H1 (cell line): ENCODE measurements at regions not wholly inside any gene's neighbourhood (a gene's known extent, or its start where the extent isn't known, plus 50 kb on each side); places are given as distances from the start of the nearest gene placed in this dataset.

ENCODE experiments used
- CTCF ChIA-PET: fragments of 300-600 bp; sonication (Branson Sonifier 250); formaldehyde crosslinking; loops from one replicate; lab custom pipeline; 2021; ENCODE audit not compliant: partially characterized antibody; lab: Charles Lee
- POLR2A ChIA-PET: fragments of 300-600 bp; sonication (Branson Sonifier 250); formaldehyde crosslinking; loops from one replicate; lab custom pipeline; 2021; ENCODE audit warnings: inconsistent platforms; ENCODE audit not compliant: partially characterized antibody; lab: Charles Lee
- DNase-seq, 2 experiments: peaks; one replicate each; pipeline versions ENCODE4 v3.0.0 to v3.0.0-alpha.2; 2010 to 2022; ENCODE audit warnings: low spot score in 2 of 2, low read depth in 1 of 2, mixed read lengths in 1 of 2
- FAIRE-seq: peaks from 2 replicates; lab custom pipeline; 2011; peaks lifted over from hg19 to GRCh38; lab: Jason Lieb, UNC
- H2AFZ ChIP-seq: 2 replicates; pipeline ENCODE4 v1.8.1; 2012; ENCODE audit warnings: low read length, inconsistent platforms
- H2AK5ac ChIP-seq: 2 replicates; pipeline ENCODE4 v1.6.1; 2013; ENCODE audit warnings: low read depth, low read length
- H2BK120ac ChIP-seq: replicated peaks from 2 replicates; pipeline ENCODE3; 2013; ENCODE audit warnings: low read depth, low read length, inconsistent platforms
- H2BK12ac ChIP-seq: 2 replicates; pipeline ENCODE4 v1.6.1; 2013; ENCODE audit warnings: low read depth, low read length
- H2BK15ac ChIP-seq: 2 replicates; pipeline ENCODE4 v1.6.1; 2013; ENCODE audit warnings: low read length
- H2BK20ac ChIP-seq: 2 replicates; pipeline ENCODE4 v1.6.1; 2013; ENCODE audit warnings: low read length
- H2BK5ac ChIP-seq: 2 replicates; pipeline ENCODE4 v1.6.1; 2013; ENCODE audit warnings: low read depth, low read length
- H3K14ac ChIP-seq: 2 replicates; pipeline ENCODE4 v1.6.1; 2013; ENCODE audit warnings: inconsistent platforms; ENCODE audit not compliant: insufficient read length
- H3K18ac ChIP-seq: 2 replicates; pipeline ENCODE4 v1.6.1; 2013; ENCODE audit warnings: low read length; ENCODE audit errors: extremely low read depth
- H3K23ac ChIP-seq: 2 replicates; pipeline ENCODE4 v1.6.1; 2013; ENCODE audit warnings: inconsistent platforms; ENCODE audit not compliant: insufficient read length
- H3K23me2 ChIP-seq: 2 replicates; pipeline ENCODE4 v1.6.1; 2013; ENCODE audit warnings: low read depth, low read length
- H3K27ac ChIP-seq: 2 replicates; pipeline ENCODE4 v1.6.1; 2011; ENCODE audit warnings: low read depth, low read length, inconsistent platforms
- H3K27me3 ChIP-seq, 4 experiments: replicated peaks in 1 of 4; 1 replicate in 1 of 4; 2 replicates in 3 of 4; pipeline versions ENCODE4 v1.6.1 to v1.8.1; 2011 to 2013; ENCODE audit warnings: low read length in 3 of 4, mild to moderate bottlenecking in 3 of 4, inconsistent platforms in 2 of 4, mixed read lengths in 2 of 4, moderate library complexity in 1 of 4; ENCODE audit not compliant: control insufficient read depth in 3 of 4, insufficient read depth in 3 of 4; ENCODE audit errors: extremely low read depth in 1 of 4
- H3K36me3 ChIP-seq, 4 experiments: 2 replicates each; pipeline versions ENCODE4 v1.6.1 to v1.8.1; 2011 to 2013; ENCODE audit warnings: mild to moderate bottlenecking in 4 of 4, low read length in 3 of 4, moderate library complexity in 2 of 4, control low read depth in 1 of 4, inconsistent platforms in 1 of 4; ENCODE audit not compliant: insufficient read depth in 4 of 4, control insufficient read depth in 2 of 4
- H3K4ac ChIP-seq: replicated peaks from 2 replicates; pipeline ENCODE3; 2013; ENCODE audit warnings: low read length, low read depth, mixed read lengths, inconsistent platforms; ENCODE audit not compliant: insufficient read length
- H3K4me1 ChIP-seq, 4 experiments: replicated peaks in 1 of 4; 1 replicate in 1 of 4; 2 replicates in 3 of 4; pipeline versions ENCODE4 v1.6.1 to v1.8.1; 2011 to 2013; ENCODE audit warnings: low read length in 3 of 4, inconsistent platforms in 2 of 4, mixed read lengths in 1 of 4; ENCODE audit not compliant: insufficient read depth in 4 of 4, control insufficient read depth in 3 of 4
- H3K4me2 ChIP-seq, 2 experiments: 2 replicates each; pipeline versions ENCODE4 v1.6.1 to v1.8.1; 2011 to 2013; ENCODE audit warnings: low read depth in 2 of 2, low read length in 2 of 2, control low read depth in 1 of 2, inconsistent platforms in 1 of 2, mild to moderate bottlenecking in 1 of 2; ENCODE audit not compliant: insufficient read depth in 1 of 2
- H3K4me3 ChIP-seq, 4 experiments: fragments of 200-600, 300-600 bp in 1 of 4; sonication (generic), shearing (Covaris generic), sonication (Bioruptor Twin) in 1 of 4; 2 replicates each; pipeline versions ENCODE4 v1.5.1 to v1.8.1; 2011 to 2016; ENCODE audit warnings: low read length in 4 of 4, low read depth in 3 of 4, control low read depth in 2 of 4, inconsistent platforms in 2 of 4, mild to moderate bottlenecking in 2 of 4, mixed read lengths in 1 of 4, moderate library complexity in 1 of 4; ENCODE audit not compliant: insufficient read depth in 2 of 4; ENCODE audit errors: extremely low read depth in 1 of 4
- H3K56ac ChIP-seq: replicated peaks from 2 replicates; pipeline ENCODE3; 2013; ENCODE audit warnings: low read depth, mild to moderate bottlenecking, mixed read lengths, low read length, inconsistent platforms; ENCODE audit not compliant: insufficient read length
- H3K79me1 ChIP-seq: 2 replicates; pipeline ENCODE4 v1.6.1; 2013; ENCODE audit warnings: low read depth, low read length, control low read depth
- H3K79me2 ChIP-seq, 2 experiments: 2 replicates each; pipeline versions ENCODE4 v1.6.1 to v1.8.1; 2012 to 2013; ENCODE audit warnings: low read length in 2 of 2, mild to moderate bottlenecking in 2 of 2, inconsistent platforms in 1 of 2; ENCODE audit not compliant: insufficient read depth in 2 of 2, control insufficient read depth in 1 of 2
- H3K9ac ChIP-seq, 4 experiments: replicated peaks in 1 of 4; 1 replicate in 1 of 4; 2 replicates in 3 of 4; pipeline versions ENCODE4 v1.6.1 to v1.8.1; 2011 to 2013; ENCODE audit warnings: low read depth in 3 of 4, low read length in 3 of 4, control low read depth in 2 of 4, mild to moderate bottlenecking in 2 of 4, moderate library complexity in 2 of 4, inconsistent platforms in 1 of 4; ENCODE audit errors: extremely low read depth in 1 of 4
- H3K9me3 ChIP-seq, 2 experiments: 2 replicates each; pipeline versions ENCODE4 v1.6.1 to v1.8.1; 2012 to 2013; ENCODE audit warnings: mild to moderate bottlenecking in 2 of 2, moderate library complexity in 2 of 2, control low read depth in 1 of 2, inconsistent platforms in 1 of 2, low read depth in 1 of 2, low read length in 1 of 2, mixed read lengths in 1 of 2; ENCODE audit not compliant: insufficient read depth in 2 of 2
- H4K20me1 ChIP-seq, 2 experiments: replicated peaks in 1 of 2; 2 replicates each; pipeline versions ENCODE3 to v1.8.1; 2011 to 2013; ENCODE audit warnings: inconsistent platforms in 2 of 2, low read length in 2 of 2, mild to moderate bottlenecking in 1 of 2; ENCODE audit not compliant: insufficient read depth in 2 of 2, control insufficient read depth in 1 of 2
- H4K5ac ChIP-seq: 2 replicates; pipeline ENCODE4 v1.6.1; 2013; ENCODE audit warnings: low read length, low read depth, mixed read lengths, inconsistent platforms; ENCODE audit not compliant: insufficient read length
- H4K8ac ChIP-seq: 2 replicates; pipeline ENCODE4 v1.8.0; 2013; ENCODE audit warnings: mild to moderate bottlenecking, moderate library complexity, low read length, inconsistent platforms; ENCODE audit not compliant: insufficient read depth; ENCODE audit errors: extremely low read depth
- H4K91ac ChIP-seq: replicated peaks from 2 replicates; pipeline ENCODE3; 2013; ENCODE audit warnings: low read length, mixed read lengths, inconsistent platforms; ENCODE audit not compliant: insufficient read length
- GABPA ChIP-seq: IDR thresholded peaks from 2 replicates; pipeline ENCODE4 v1.6.1; 2011; ENCODE audit warnings: mild to moderate bottlenecking, low read length, moderate library complexity, borderline replicate concordance; ENCODE audit not compliant: insufficient read depth
- POLR2AphosphoS5 ChIP-seq: IDR thresholded peaks from 2 replicates; pipeline ENCODE4 v1.6.1; 2011; ENCODE audit warnings: low read depth, low read length
- TBP ChIP-seq: IDR thresholded peaks from 2 replicates; pipeline ENCODE4 v1.6.1; 2011; ENCODE audit warnings: low read depth, low read length, improper control_type of control experiment

DNA sequence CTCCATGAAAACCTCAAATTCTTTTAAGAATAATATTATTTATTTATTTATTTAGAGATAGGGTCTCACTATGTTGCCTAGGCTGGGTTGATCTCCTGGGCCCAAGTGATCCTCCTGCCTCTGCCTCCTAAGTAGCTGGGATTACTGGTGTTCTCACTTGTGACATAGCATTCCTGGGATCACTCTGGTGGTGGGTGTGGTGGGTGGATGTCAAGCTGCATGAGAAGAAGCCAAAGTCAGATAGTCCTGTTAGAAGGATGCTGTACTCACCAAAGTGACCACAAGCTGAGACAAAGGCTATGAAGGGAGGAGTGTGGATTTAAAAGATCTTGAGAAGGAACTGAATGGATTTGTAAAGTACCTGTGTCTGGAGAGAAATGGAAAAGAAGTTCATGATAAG, 87.9 kb upstream of the SPON1 start:
- CTCF ChIA-PET: interaction anchor here (1.0 to 4.2 kb wide), 9 partner anchors 10 to 137 kb away, joined by 3 to 18 read pairs (median 4); no protein-coding TSS in a partner anchor

More for the DNA sequence above, 87.9 kb upstream of the SPON1 start:
- Histone ChIP-seq H2BK15ac (no peak overlapping the region), H3K56ac (no peak overlapping the region), H3K4me3 (no peak overlapping the region), H3K23ac (no peak overlapping the region), H4K20me1 (no peaks in the 10 kb centered on the region), H3K27me3 (no peaks in the 10 kb centered on the region; a peak in 1 of 7 replicates), H4K91ac (no peak overlapping the region), H3K4me2 (no peak overlapping the region), H2BK12ac (no peak overlapping the region), H3K9ac (no peak overlapping the region), H3K36me3 (no peaks in the 10 kb centered on the region), H3K79me2 (no peaks in the 10 kb centered on the region), H2AFZ (no peak overlapping the region), H2BK120ac (no peak overlapping the region), H3K14ac (no peak overlapping the region), H2AK5ac (no peak overlapping the region), H2BK5ac (no peak overlapping the region), H2BK20ac (no peak overlapping the region), H3K18ac (no peak overlapping the region), H3K9me3 (no peaks in the 10 kb centered on the region), H3K79me1 (no peaks in the 10 kb centered on the region), H3K23me2 (peaks cover 2% of the 10 kb centered on the region), H3K4me1 (peaks cover 0 to 5% (median 1%) of the 10 kb centered on the region in 4 experiments; a peak in 3 of 7 replicates), H3K27ac (no peak overlapping the region), H4K8ac (no peak overlapping the region), H3K4ac (no peak overlapping the region), H4K5ac (no peak overlapping the region)
- DNase-seq (no peak), FAIRE-seq (no peak)
- POLR2A ChIA-PET: interaction anchor here (1.0 kb wide), 1 partner anchor 51 kb away, joined by 3 read pairs; no protein-coding TSS in a partner anchor
- TF ChIP-seq TBP (no peak), POLR2AphosphoS5 (no peak), GABPA (no peak)
